GM18508 (cell line): ENCODE measurements at regions not wholly inside any gene's neighbourhood (a gene's known extent, or its start where the extent isn't known, plus 50 kb on each side); places are given as distances from the start of the nearest gene placed in this dataset.
"Not testable (repeated sequence)": the region's sequence is repeated elsewhere in the genome, so short reads cannot be mapped to it uniquely, and the experiment has no call there.

Source experiments
- ATAC-seq: cut with Tn5 transposase; IDR thresholded peaks from one replicate; pipeline ENCODE4 v1.9.1; 2021; ENCODE audit warnings: moderate number of reproducible peaks; ENCODE audit not compliant: insufficient read depth, unreplicated experiment

DNA sequence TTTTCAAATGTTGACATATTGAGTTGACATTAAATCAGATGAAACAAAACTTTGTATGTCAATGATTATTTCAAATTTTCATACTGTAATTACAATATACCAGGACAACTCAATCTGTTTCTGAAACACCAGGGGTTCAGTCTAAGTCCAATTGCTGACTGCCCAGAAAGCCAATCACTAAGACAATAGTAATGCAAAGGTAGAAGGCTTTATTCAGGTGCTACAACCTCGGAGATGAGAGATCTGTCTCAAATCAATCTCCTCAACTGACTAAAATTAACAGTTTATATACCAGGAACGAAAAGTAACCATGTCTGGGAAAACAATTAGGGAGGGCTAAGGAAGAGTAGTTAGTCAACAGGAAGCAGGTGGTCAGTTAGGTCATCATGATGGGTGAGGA lies 1400.4 kb downstream of the SUCLG1 start:
- no peak for ATAC-seq

DNA sequence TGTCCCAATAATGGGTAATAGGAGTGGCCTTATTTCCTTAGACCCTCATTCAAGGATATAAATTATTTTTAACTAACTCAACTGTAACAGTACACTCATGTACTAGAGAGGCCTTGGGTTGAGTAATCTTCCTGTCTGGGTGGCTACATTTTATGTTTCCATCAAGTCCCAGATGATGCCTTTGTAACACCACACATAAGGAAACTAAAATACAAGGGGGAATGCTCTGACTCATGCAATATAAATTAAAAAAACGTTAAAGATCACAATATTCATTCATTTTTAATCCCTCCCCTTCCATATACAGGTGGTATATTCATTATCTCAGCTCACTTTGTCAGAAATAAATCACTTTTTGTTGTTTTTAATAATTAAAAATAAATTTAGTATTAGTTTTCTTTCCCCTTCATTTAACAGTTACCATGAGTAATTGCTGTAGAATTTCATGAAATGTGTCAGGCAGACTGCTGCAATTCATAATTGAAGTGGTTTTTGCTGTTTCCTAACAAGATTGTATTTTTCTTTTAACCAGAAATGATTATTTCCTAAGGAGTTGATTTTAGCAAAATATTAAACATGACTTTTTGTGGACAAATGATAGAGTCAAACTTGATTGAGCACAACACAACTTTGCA lies 1403.6 kb downstream of the SUCLG1 start:
- no peak for ATAC-seq

DNA sequence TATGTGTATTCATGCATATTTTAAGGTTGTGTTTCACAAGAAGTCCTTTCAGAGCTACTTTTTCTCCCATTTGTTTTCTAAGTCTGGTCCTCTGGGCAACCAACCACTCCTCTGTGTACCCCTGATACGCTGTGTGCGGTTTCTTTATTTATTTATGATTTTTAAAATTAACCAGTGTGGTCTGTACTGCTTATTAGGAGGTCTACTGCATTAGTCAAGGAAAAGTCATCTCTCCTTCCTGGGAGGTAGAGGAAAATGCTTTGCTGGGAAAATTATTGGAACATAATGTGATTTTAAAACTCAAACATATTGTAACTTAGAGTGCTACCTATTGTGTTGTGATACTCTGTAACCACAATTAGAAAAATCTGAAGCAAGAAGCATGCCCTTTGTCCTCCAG lies 1404.3 kb downstream of the SUCLG1 start:
- ATAC-seq: no peak

DNA sequence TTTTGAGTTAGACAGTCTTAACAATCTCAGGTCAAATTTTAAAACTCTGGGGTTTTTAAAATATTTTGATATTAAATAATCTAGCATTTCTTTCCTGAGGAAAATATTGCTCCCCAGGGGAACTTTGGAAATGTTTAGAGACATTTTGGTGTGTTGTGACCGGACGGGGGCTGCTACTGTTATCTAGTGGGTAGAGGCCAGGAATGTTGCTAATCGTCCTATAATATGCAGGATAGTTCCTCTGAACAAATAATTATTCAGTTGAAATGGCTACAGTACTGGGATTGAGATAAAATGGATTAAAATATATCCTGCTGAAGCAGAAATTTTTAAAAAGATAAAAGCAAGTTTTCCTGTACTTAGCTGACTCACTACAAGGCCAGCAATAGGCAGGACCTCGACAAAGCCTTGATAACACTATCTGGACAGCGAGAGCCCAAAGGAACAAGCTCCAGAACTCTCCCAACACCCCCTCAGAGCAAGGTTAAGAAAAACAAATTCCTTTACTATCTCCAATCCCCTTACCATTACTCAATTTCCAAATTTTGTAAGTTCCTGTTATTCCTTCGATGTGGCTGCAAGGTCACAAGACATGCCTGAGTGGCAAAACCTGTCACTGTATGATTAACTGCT lies 1407.4 kb downstream of the SUCLG1 start:
- ATAC-seq: no peak

DNA sequence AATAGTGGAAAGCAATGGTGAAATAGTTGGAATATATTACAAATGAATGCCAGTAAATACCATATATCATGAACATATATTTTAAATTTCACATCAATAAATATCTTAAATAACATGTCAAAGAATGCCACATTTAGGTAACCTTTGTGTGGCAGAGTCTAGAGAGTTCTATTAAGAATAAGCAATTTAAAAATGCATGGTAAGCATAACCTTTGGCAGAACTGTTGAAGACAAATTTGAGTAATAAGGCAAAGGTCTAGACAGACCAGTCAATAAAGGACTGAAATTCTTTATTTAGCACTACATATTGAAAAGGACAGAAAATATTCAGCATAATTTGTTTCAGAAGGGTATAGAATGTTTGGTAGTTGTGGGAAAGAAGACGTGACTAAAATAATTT lies 1417.0 kb downstream of the SUCLG1 start:
- no peak for ATAC-seq

DNA sequence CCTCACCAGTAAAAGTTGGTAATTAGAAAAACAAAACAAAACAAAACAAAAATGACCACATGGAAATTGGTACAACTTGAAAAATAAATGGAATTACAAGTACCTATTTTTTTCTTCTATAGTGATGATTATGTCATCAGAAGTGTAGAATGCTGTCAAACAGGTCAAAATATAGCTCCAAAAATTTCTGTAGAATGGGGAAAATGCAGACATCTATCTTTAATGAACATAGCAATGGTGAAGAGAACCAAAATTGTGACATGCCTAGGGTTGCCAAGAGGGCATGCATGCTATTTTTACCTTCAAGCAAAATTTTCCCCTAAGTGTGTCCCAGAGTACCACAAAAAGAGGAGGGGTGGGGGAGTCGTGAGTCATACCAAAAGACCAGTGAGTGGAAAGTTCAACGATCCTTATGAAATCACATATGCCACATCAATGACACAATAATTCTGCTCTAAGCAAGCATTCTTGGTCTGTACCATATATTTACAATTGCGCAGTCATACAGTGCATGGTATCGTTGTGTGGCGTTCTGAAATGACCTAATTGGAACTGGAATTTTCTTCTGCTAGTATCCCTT lies 1436.4 kb downstream of the SUCLG1 start:
- ATAC-seq: no peak

DNA sequence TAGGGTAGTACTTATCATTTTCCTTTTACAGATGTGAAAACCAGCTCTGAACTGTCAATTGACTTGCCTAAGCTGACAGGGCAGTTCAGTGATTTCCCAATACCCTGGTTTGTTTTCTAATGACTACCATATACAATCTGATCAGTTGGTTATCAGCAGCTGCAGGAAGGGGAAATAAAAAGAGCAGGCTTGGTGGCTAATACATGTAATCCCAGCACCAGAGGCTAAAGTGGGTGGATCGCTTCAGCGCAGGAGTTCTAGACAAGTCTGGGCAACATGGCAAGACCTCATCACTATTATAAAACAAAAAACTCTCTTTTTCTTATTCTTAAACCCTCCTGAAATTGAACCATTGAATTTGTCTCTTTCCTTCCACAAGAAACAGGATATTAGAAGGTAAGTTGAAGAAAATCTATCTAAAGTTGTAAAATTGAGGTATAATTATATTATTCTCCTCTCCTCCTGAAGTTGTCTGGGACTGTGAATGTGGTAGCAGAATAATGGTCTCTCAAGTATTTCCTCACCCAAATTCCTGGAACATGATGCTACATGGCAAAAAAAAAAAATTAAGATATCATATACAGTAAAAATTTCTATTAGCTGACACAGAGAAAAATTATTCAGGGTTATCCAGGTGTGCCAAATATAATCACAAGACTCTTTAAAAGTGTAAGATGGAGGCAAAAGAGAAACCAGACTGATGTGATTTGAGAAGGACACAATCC lies 1441.6 kb downstream of the SUCLG1 start:
- no peak for ATAC-seq

DNA sequence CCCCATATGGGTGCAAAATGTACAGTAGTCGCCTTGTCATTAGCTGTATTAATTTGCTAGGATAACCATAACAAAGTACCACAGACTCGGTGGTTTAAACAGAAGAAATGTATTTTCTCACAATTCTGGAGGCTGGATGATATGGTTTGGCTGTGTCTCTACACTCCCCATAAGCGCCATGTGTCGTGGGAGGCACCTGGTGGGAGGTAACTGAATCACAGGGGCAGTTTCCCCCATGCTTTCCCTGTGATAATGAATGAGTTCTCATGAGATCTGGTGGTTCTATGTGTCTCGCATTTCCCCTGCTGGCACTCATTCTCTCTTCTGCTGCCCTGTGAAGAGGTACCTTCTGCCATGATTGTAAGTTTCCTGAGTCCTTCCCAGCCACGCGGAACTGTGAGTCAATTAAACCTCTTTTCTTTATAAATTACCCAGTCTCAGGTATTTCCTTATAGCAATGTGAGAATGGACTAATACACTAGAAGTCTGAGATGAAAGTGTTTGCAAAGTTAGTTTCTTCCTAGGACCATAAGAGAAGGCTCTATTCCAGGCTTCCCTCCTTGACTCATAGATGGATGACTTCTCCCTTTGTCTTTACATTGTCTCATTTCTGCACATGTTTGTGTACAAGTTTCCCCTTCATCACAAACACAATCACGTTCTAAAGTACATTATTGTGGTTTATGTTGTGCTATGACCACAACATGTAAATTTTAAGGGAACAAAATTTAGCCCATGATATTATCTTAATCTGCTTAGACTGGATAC lies 1442.6 kb downstream of the SUCLG1 start:
- ATAC-seq: no peak

DNA sequence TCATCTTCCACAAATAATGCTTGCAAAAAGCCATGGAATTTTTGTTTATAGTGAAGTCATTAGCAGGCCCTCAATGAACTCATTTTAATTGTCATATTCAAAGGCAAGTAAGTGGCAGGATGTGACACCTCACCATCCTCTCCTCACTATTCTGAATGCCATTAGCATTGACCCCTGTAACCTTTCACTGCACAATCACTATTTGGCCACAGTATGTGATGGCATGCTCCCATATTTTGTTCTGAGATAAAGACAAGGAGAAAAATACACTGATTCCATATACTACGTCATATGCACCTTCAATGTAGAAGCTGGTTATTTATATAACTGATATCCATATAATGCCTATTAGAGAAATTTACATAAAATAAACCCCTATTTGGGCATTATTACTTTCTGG lies 1443.2 kb downstream of the SUCLG1 start:
- no peak for ATAC-seq

DNA sequence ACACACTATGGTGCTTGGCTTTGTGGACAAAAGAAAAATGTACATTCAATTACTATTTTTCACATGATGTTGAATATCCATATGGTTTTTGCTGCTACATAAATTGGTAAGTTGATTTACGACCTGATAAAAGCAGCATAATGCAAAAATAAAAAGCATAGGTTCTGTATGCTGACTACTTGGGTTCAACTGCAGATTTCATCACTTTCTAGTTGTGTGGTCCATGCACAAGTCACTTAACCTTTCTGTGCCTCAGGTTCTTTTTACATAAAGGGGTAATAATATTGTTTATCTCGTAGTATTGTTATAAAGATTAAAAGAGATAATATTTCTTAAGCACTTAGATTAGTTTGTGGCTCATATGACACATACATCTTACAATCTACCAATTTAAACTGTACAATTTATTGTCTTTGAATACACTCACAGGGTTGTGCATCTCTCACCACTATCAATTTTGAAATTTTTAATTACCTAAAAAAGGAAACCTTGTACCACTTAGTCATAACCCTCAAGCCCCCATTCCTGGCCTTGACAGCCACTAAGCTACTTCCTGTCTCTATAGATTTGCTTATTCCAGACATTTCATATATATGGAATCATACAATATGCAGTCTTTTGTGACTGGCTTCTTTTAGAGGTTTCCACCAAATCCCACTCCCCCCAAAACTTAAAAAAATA lies 1443.9 kb downstream of the SUCLG1 start:
- ATAC-seq: no peak

DNA sequence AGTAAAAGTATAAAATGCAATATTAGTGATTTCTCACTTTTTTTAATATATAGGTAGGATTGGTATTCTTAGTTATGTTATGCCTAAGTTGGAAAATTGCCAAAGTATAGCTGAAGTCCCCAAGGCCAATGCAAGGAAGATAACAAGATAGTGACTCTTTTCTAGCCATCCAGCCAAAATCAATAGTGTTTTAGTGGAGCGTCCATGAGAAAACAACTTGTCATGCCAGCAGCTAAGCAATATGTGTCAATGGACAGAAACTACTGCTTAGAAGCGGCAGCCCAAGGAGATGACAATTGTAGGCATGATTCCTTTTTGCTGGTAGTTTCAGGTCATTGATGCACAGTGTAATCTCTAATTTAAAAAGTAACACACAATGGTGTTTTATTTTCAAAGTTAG lies 1444.6 kb downstream of the SUCLG1 start:
- ATAC-seq: no peak

DNA sequence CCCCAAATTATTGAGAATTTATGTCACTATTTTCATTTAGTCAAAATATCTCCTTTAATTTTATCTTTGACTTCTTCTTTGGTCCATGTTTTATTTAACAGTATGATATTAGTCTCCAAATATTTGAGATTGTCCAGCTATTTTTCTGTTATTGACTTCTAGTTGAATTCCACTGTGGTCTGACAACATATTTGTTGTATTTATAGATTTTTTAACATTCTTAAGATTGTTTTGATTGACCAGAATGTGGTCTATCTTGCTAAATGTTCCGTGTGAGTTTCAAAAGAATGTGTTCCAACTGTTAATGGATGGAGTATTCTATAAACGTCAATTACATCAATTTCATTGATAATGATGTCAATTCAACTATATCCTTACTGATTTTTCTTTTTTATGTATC lies 1452.1 kb downstream of the SUCLG1 start:
- ATAC-seq: no peak

DNA sequence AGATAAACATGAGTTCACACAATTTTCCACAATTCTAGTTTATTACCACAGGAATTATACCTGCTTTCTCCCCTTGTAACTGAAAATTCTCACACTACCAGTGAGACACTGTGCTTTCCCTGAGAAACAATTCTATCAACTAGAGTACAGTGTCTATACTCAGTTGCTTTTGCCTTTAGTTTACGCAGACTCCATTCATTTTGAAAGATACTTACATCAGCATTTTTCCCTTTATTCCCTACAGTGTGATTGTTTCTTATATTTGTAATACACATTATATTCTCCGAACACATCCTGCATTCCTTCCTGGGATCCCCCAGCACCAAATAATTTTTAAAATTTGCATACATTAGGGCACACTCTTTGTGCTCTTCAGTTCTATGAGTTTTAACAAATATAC lies 1455.5 kb downstream of the SUCLG1 start:
- no peak for ATAC-seq

DNA sequence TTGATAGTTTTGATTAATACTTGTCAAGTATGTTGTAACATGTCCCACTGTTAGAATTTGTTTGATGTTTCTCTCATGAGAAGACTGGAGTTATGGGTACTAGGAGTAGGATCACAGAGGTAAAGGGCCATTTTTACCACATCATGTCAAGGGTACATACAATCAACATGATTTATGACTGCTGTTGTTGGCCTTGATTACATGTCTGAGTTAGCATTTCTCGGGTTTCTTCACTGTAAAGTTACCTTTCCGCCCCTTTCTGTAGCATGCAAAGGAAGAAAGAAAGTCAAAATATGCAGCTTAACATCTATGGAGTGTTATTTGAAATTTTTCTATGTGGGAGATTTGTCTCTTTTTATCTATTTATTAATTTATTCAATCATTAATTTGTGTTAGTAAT lies 1456.4 kb downstream of the SUCLG1 start:
- ATAC-seq: no peak

DNA sequence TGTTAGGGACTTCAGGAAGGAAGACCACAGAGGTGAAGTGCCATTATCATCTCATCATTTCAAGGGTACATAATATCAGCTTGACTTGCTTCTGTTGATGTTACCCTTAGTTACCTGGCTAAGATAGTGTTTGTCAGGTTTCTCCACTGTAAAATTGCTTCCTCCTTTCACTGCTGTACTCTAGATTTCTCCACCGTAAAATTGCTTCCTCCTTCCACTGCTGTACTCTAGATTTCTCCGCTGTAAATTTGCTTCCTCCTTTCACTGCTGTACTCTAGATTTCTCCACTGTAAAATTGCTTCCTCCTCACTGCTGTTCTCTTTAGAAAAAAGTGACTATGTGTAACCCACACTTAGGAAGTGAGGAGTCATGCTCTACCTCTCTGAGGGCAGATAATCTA lies 1460.3 kb downstream of the SUCLG1 start:
- no peak for ATAC-seq

DNA sequence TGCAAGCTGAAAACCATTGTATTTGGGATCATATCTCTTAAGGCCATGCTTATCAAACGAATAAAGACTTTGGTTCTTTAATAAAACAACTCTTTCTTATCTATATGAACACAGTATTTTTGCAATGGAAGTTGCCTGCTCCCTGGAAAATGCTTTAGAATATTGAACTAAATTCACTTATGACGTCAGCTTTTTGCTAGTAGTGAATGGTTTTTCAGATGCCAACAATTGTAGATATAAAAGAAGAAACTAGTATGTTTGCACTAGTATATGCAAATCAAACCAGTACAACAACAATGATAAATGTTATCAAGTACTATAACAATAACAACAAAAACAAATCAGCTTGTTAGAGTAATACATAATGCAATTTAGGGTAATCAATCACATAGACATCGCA lies 1462.9 kb downstream of the SUCLG1 start:
- no peak for ATAC-seq

DNA sequence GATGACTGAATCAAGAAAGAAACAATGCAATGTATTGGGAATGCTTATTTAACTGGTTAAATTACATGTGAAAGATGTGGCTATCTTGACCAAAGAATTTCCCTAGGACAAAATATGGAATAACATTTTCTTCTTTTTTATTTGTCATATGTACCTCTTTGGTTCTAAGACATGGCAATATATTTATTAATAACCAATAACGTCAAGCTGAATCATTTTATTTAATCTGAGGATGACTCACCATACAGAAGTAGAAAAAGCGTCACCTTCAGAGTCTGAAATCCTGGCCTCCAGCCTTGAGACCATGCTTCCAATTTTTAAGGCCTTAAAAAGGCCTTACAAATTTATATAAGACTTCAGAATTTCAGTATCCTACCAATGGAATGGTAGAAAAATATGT lies 1464.9 kb downstream of the SUCLG1 start:
- no peak for ATAC-seq

DNA sequence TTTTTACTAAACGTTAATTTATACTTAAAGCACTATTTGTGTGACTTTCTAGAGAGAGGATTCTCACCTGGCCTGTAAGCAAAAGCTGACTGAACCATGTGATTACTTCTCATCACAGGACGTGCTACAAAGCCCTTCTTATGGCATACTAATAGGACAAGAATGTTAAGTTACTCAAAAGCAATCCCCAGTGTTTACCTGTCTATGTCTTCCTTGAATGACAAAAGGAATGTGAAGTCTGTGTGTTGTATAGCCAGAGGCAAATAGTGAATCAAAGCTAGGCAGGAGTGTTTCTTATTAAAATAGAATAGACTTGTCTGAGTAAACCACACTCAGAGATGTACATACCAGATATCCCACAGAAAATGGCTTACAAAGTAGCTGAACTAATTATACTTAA lies 1465.5 kb downstream of the SUCLG1 start:
- no peak for ATAC-seq

DNA sequence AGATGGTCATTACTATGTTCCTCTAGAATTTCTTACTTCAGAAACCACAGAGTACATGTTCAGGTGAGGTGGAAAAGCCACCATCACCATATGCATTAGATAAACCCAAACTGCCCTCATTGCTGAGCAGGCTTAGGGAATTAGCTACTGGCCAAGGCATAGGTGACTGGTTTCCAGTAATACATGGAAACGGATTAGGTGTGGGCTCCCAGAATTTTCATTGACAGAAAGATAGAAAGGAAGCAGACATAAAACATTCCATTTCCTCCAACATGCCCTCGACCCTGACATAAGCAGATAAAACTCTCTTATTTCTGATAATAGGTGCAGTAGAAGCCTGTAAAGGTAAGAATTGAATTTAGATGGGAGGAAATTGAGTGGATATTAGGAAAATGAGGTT lies 1466.1 kb downstream of the SUCLG1 start:
- no peak for ATAC-seq

DNA sequence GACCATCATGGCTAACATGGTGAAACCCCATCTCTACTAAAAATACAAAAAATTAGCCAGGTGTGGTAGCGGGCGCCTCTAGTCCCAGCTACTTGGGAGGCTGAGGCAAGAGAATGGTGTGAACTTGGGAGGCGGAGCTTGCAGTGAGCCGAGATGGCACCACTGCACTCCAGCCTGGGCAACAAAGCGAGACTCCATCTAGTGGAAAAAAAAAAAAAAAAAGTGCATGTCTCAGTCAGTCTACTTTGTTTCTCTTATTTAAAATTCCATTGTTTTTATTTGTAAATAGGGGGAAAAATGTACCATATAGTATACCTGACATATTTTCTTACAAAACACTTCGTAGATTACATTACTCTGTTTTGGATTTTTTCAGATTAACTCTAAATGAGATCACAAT lies 1471.4 kb downstream of the SUCLG1 start:
- ATAC-seq: not testable (repeated sequence)
